Adipocyte (in vitro differentiated cells): ENCODE measurements at regions not wholly inside any gene's neighbourhood (a gene's known extent, or its start where the extent isn't known, plus 50 kb on each side); places are given as distances from the start of the nearest gene placed in this dataset.

ENCODE experiments used
- DNase-seq: peaks from one replicate; pipeline ENCODE4 v3.0.0-alpha.2; 2015; ENCODE audit warnings: low read depth
- H3K27me3 ChIP-seq: replicated peaks from 2 replicates; pipeline ENCODE4 v1.7.0; 2013; ENCODE audit warnings: mild to moderate bottlenecking, low read length, moderate library complexity; ENCODE audit not compliant: control insufficient read depth, insufficient read depth
- H3K36me3 ChIP-seq: 2 replicates; pipeline ENCODE4 v1.7.0; 2013; ENCODE audit warnings: low read length, mild to moderate bottlenecking, moderate library complexity; ENCODE audit not compliant: control insufficient read depth, insufficient read depth, severe bottlenecking
- H3K4me1 ChIP-seq: 2 replicates; pipeline ENCODE4 v1.7.0; 2013; ENCODE audit warnings: mild to moderate bottlenecking, low read length, moderate library complexity; ENCODE audit not compliant: control insufficient read depth, insufficient read depth
- H3K4me3 ChIP-seq: 2 replicates; pipeline ENCODE4 v1.7.0; 2013; ENCODE audit warnings: mild to moderate bottlenecking, low read length, moderate library complexity
- H3K9ac ChIP-seq: 2 replicates; pipeline ENCODE4 v1.7.0; 2013; ENCODE audit warnings: mild to moderate bottlenecking, low read length, moderate library complexity
- H3K9me3 ChIP-seq: 2 replicates; pipeline ENCODE4 v1.7.0; 2013; ENCODE audit warnings: mild to moderate bottlenecking, low read length, moderate library complexity; ENCODE audit not compliant: control insufficient read depth

DNA sequence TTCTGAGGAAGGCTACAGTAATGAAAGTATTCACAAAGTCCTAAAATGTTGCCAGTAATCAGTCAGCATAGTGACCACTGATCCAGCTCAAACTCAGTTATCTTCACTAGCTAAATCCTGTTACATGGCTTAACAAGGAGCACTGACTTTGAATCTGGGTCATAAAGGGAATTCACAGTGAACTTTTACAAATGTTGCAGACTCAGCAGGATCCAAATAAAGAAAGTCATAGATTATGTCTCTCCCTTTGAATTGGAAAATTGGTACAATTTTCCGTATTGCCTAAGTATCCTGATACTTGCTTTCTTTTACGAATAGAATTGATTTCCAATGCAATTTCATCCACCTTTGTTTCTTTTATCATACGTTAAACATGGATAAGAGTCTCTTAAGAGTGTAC is 431.5 kb upstream of the CNTN6 start:
- Histone ChIP-seq H3K4me1 (no peaks in the 10 kb centered on the region), H3K4me3 (no peak overlapping the region), H3K36me3 (no peaks in the 10 kb centered on the region), H3K9ac (no peak overlapping the region), H3K27me3 (no peaks in the 10 kb centered on the region), H3K9me3 (no peaks in the 10 kb centered on the region)
- no peak for DNase-seq

DNA sequence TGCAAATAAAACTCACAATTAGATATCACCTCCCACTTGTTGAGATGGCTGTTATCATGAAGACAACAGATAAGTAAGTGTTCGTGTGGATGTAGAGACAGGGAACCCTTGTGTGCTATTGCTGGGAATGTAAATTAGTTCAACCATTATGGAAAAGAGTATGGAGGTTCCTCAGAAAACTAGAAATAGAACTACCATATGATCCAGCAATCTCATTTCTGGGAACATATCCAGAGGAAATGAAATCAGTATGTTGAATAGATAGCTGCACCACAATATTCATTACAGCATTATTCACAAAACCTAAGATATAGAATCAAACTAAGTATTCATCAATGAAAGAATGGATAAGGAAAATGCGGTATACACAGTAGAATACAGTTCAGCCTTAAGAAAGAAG is 418.7 kb upstream of the CNTN6 start:
- Histone ChIP-seq H3K27me3 (no peaks in the 10 kb centered on the region), H3K9ac (no peak overlapping the region), H3K4me3 (no peak overlapping the region), H3K9me3 (peaks cover 5% of the 10 kb centered on the region), H3K4me1 (no peaks in the 10 kb centered on the region), H3K36me3 (no peaks in the 10 kb centered on the region)
- DNase-seq: no peak

DNA sequence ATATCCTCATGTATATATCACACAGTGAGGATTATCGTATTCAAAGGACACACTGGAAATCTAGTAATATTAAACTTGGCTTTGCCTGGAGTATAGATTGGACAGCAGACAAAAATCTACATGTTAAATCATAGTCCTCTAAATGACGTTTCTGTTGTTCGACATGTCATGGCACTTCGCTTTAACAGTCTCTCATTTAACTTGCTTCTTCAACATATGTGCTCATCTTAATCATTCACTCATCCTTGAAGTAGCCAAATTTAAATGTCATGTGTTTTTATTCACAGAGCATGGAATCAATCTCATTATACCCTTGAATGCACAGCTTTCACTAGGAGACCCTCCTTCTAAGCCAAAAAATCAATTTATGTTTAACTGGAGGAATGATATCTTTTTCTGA is 417.0 kb upstream of the CNTN6 start:
- peaks cover 5% of the 10 kb centered on the region for H3K9me3 ChIP-seq
- H3K4me1 ChIP-seq: no peaks in the 10 kb centered on the region
- no peaks in the 10 kb centered on the region for H3K27me3 ChIP-seq
- no peaks in the 10 kb centered on the region for H3K36me3 ChIP-seq
- DNase-seq: no peak
- H3K9ac ChIP-seq: no peak overlapping the region
- no peak overlapping the region for H3K4me3 ChIP-seq

DNA sequence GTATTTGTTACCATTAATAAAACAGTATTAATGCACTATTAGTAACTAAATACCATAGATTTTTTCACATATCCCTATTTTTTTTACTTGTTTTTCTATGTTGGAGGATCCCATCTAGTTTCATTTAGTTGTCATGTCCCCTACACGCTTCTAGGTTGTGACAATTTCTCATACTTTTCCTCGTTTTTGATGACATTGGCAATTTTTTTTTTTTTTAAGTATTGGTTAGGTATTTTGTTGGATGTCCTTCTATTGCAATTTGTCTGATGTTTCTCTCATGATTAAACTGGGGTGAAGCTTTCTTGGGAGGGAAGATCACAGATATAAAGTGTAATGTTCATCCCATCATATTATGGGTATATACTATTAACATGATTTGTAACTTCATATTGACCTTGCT is 409.1 kb upstream of the CNTN6 start:
- Histone ChIP-seq H3K9me3 (no peaks in the 10 kb centered on the region), H3K4me3 (no peak overlapping the region), H3K36me3 (no peaks in the 10 kb centered on the region), H3K9ac (no peak overlapping the region), H3K4me1 (no peaks in the 10 kb centered on the region), H3K27me3 (no peaks in the 10 kb centered on the region)
- DNase-seq: no peak

DNA sequence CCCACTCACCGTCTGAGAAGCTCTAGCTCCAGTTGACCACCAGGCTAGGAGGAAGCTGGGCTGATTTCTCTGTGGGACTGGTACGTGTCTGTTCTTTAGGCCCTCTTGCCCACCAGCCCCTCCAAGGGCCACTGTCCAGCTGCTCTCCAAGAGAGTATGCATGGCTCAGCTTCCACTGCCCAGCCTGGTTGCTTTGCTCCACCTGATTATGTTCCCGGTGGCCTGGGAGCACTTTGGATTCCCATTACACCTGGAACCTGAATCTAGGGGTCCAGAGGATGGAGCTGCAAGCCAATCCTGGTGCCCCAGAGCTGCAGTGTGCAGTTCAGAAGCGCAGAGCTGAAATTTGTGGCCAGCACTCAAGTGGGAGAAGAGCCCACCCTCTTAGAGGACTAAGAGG is 402.1 kb upstream of the CNTN6 start:
- Histone ChIP-seq H3K27me3 (no peaks in the 10 kb centered on the region), H3K4me3 (no peak overlapping the region), H3K4me1 (no peaks in the 10 kb centered on the region), H3K9me3 (peaks cover 9% of the 10 kb centered on the region), H3K9ac (no peak overlapping the region), H3K36me3 (no peaks in the 10 kb centered on the region)
- DNase-seq: no peak

DNA sequence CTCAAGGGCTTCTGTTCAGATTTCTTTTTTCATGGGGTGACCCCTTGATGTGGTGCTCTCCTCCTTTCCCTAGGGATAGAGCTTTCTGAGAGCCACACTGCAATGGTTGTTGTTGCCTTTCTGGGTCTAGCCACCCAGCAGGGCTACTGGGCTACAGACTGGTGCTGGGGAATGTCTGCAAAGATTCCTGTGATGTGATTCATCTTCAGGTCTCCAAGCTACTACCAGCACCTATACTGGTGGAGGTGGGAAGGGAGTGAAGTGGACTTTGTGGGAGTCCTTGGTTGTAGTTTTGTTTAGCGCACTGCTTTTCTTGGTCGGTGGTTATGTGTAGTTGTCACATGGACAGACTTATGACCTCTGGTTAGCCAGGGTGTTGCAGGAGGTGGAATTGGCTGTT is 392.3 kb upstream of the CNTN6 start:
- no peak overlapping the region for H3K9ac ChIP-seq
- no peaks in the 10 kb centered on the region for H3K4me1 ChIP-seq
- DNase-seq: no peak
- no peaks in the 10 kb centered on the region for H3K9me3 ChIP-seq
- no peaks in the 10 kb centered on the region for H3K27me3 ChIP-seq
- H3K4me3 ChIP-seq: no peak overlapping the region
- no peaks in the 10 kb centered on the region for H3K36me3 ChIP-seq

DNA sequence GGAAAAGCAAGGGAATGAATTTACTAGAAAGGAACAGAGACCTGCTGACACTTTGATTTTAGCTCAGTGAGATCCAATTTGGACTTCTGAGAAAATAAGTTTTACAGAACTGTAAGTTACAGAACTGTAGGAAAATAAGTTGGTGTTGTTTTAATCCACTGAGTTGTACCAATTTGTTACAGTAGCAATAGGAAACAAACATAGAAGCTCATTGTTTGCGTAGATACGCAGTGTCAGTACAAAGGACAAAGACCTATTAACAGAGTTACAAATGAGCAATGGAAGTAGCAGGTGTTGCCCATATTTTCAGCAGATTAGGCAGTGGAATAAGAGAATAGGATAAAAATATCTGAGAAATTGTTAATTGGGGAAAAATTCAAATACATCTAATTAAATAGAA is 385.8 kb upstream of the CNTN6 start:
- Histone ChIP-seq H3K9me3 (no peaks in the 10 kb centered on the region), H3K4me1 (no peaks in the 10 kb centered on the region), H3K36me3 (no peaks in the 10 kb centered on the region), H3K4me3 (no peak overlapping the region), H3K9ac (no peak overlapping the region), H3K27me3 (no peaks in the 10 kb centered on the region)
- no peak for DNase-seq

DNA sequence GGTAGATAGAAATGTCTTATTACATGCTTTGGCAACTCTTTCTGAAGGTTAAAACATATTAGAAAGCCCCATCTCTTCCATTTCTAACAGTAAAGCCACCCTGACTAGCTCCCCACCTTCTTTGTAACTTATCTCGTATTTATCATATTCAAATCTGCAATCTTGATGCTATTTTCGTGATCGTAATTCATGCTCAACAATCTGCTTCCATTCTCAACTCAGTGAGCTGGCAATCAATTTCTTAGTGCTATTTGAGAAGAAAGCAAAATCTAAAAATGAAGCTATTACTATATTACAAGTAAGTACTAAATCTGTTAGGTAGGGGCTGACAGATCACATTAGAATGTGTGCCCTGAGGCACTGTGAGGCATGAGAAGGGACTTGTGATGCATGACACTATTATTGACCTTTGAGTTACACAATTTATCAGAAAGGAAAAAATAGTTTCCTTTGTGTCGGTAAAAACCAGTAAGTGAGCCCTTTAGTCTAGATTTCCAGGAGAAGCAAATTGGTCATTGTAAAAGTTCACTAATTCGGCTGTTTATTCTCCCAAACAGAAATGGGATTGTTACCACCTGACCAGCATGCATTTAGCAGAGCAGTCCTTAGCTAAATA is 379.7 kb upstream of the CNTN6 start:
- no peaks in the 10 kb centered on the region for H3K36me3 ChIP-seq
- no peaks in the 10 kb centered on the region for H3K4me1 ChIP-seq
- no peak overlapping the region for H3K4me3 ChIP-seq
- peaks cover 9% of the 10 kb centered on the region for H3K9me3 ChIP-seq
- no peak overlapping the region for H3K9ac ChIP-seq
- H3K27me3 ChIP-seq: no peaks in the 10 kb centered on the region
- no peak for DNase-seq

DNA sequence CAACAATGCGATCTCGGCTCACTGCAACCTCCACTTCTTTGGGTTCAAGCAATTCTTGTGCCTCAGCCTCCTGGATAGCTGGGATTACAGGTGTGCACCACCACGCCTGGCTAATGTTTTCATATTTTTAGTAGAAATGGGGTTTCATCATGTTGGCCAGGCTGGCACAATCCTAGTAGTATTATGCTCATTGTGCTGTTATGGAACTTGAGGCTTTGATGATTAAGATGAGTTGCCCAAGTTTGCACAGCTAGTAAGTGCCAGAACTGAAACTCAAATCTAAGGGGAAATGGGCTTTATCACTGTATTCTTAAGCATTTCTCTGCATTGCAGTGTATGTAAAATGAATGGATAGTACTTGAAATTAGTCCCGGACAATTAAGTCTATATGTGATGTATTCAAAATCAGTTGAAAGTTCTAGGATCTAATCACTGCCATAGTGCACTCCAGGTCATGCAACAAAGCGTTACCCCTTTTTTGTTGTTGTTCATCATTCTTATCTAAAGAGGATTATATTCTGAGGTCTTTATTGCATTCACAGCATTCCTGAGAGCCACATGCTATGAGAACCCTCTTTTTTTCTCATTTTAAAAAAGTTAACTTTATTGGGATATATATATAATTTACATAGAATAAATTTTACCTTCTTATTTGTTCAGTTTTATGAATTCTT is 378.7 kb upstream of the CNTN6 start:
- H3K9ac ChIP-seq: no peak overlapping the region
- H3K27me3 ChIP-seq: no peaks in the 10 kb centered on the region
- no peak for DNase-seq
- no peaks in the 10 kb centered on the region for H3K4me1 ChIP-seq
- H3K36me3 ChIP-seq: no peaks in the 10 kb centered on the region
- peaks cover 9% of the 10 kb centered on the region for H3K9me3 ChIP-seq
- no peak overlapping the region for H3K4me3 ChIP-seq

DNA sequence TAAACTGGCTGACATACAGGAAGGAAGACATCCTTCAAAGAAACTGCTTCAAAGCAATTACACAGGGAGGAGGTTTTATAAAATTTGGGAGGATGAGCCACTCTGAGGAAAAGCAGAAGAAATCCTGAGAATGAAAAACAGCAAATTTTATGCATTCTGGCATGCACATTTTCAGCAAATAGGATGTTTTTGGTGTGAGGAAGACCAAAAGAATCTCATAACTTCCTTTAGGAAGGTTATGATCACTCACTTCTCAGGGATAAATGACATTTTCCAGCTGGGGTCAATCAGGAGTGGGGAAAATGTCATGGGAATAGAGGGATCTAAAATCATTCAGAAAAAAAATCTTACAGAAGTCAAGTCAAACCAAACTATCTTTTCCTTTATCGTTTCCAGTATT is 371.7 kb upstream of the CNTN6 start:
- H3K36me3 ChIP-seq: no peaks in the 10 kb centered on the region
- no peak for DNase-seq

DNA sequence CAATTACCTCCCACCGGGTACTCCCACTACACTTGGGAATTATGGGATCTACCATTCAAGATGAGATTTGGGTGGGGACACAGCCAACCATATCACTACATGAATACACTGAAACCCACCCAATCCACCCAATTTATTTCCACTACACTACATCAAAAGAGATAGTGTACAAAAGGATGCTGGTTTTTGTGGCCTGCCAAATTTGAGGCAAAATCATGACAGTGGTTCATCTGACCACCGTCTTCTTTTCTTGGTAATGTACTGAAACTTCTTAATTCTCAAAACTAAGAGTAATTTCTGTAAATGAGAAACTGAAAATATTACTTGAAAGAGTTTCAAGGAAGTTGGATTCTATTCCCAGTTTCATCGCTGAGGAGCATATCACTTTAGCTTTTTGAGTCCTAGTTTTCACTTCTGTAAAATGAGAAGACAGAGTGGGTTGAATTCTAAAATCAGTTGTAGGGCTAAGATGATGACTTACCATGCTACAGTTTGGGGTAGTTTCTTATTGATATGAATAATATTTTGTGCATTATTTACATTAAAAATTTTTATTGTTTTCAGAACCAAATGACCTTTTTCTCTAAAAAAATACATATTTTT is 360.4 kb upstream of the CNTN6 start:
- Histone ChIP-seq H3K27me3 (no peaks in the 10 kb centered on the region), H3K36me3 (no peaks in the 10 kb centered on the region), H3K4me1 (no peaks in the 10 kb centered on the region), H3K9me3 (no peaks in the 10 kb centered on the region), H3K4me3 (no peak overlapping the region), H3K9ac (no peak overlapping the region)
- DNase-seq: no peak

More for the DNA sequence above, 371.7 kb upstream of the CNTN6 start:
- no peaks in the 10 kb centered on the region for H3K4me1 ChIP-seq
- no peak overlapping the region for H3K4me3 ChIP-seq
- no peak overlapping the region for H3K9ac ChIP-seq
- H3K9me3 ChIP-seq: peaks cover 7% of the 10 kb centered on the region
- H3K27me3 ChIP-seq: no peaks in the 10 kb centered on the region
